K562 (cell line): ENCODE measurements at regions not wholly inside any gene's neighbourhood (a gene's known extent, or its start where the extent isn't known, plus 50 kb on each side); places are given as distances from the start of the nearest gene placed in this dataset.

ENCODE experiments used
- ATAC-seq: fragments of 200-7000 bp; cut with Tn5 transposase; 3 replicates; pipeline ENCODE4 v1.9.1; 2020; ENCODE audit warnings: moderate library complexity
- BruUV-seq: library from RNA; stranded (reverse); fragments of 400-500 nt; replicated peaks from 2 replicates; lab custom pipeline; 2021; lab: Mats Ljungman, UMichigan
- CTCF ChIA-PET: fragments of 300-600 bp; formaldehyde crosslinking; extraction: SDS; loops from one replicate; lab custom pipeline; 2021; ENCODE audit warnings: low intra/inter-chr PET ratio; lab: Yijun Ruan, JAX
- POLR2A ChIA-PET: fragments of 300-600, 350-650 bp; sonication (Branson Sonifier 250); formaldehyde crosslinking; extraction: SDS; loops from one replicate; lab custom pipeline; 2021; ENCODE audit warnings: antibody characterized with exemption, inconsistent platforms; lab: Yijun Ruan, JAX
- DNase-seq, 4 experiments: peaks; one replicate each; pipeline versions ENCODE4 v3.0.0 to v3.0.0-alpha.2; 2011 to 2018; ENCODE audit warnings: low spot score in 3 of 4, mixed read lengths in 3 of 4; ENCODE audit errors: extremely low read depth in 1 of 4
- FAIRE-seq: peaks from 2 replicates; lab custom pipeline; 2011; peaks lifted over from hg19 to GRCh38; lab: Jason Lieb, UNC
- H2AFZ ChIP-seq: 2 replicates; pipeline ENCODE4 v1.6.0; 2011; ENCODE audit warnings: low read depth, low read length, control low read depth, inconsistent platforms
- H3K27ac ChIP-seq: fragments of 200-600 bp; 3 replicates; pipeline ENCODE4 v1.8.0; 2011; ENCODE audit warnings: low read depth, mild to moderate bottlenecking, control low read depth, inconsistent platforms, low read length, moderate library complexity, mixed read lengths; ENCODE audit errors: extremely low read depth
- H3K27me3 ChIP-seq, 2 experiments: fragments of 300-600 bp in 1 of 2; 2 replicates in 1 of 2; 3 replicates in 1 of 2; pipeline versions ENCODE4 v1.6.0 to v1.8.0; 2011; ENCODE audit warnings: inconsistent platforms in 2 of 2, low read length in 2 of 2, mild to moderate bottlenecking in 1 of 2, mixed read lengths in 1 of 2, moderate library complexity in 1 of 2; ENCODE audit not compliant: control insufficient read depth in 2 of 2, insufficient read depth in 2 of 2
- H3K36me3 ChIP-seq: fragments of 300-600 bp; 3 replicates; pipeline ENCODE4 v1.8.0; 2011; ENCODE audit warnings: mild to moderate bottlenecking, low read length, inconsistent platforms; ENCODE audit not compliant: control insufficient read depth, insufficient read depth
- H3K4me1 ChIP-seq, 2 experiments: fragments of 200-600 bp in 1 of 2; replicated peaks in 1 of 2; 2 replicates in 1 of 2; 3 replicates in 1 of 2; pipeline versions ENCODE4 v1.5.1 to v1.8.0; 2011; ENCODE audit warnings: inconsistent platforms in 2 of 2, low read length in 2 of 2, mild to moderate bottlenecking in 1 of 2, mixed read lengths in 1 of 2, moderate library complexity in 1 of 2; ENCODE audit not compliant: control insufficient read depth in 2 of 2, insufficient read depth in 2 of 2
- H3K4me2 ChIP-seq: 2 replicates; pipeline ENCODE4 v1.6.1; 2011; ENCODE audit warnings: low read length, control low read depth, inconsistent platforms, mixed read lengths; ENCODE audit not compliant: insufficient read depth
- H3K4me3 ChIP-seq: fragments of 200-600 bp; sonication (generic), shearing (Covaris generic); 2 replicates; pipeline ENCODE4 v1.5.1; 2016; ENCODE audit warnings: control low read depth, inconsistent platforms
- H3K79me2 ChIP-seq: fragments of 200-600 bp; 3 replicates; pipeline ENCODE4 v1.8.0; 2011; ENCODE audit warnings: low read length, inconsistent platforms; ENCODE audit not compliant: control insufficient read depth, insufficient read depth
- H3K9ac ChIP-seq, 2 experiments: 2 replicates each; pipeline versions ENCODE4 v1.6.0 to v1.6.1; 2011; ENCODE audit warnings: low read depth in 2 of 2, low read length in 2 of 2, control low read depth in 1 of 2, inconsistent platforms in 1 of 2, mild to moderate bottlenecking in 1 of 2, mixed read lengths in 1 of 2; ENCODE audit not compliant: insufficient read depth in 1 of 2
- H3K9me1 ChIP-seq: one replicate; pipeline ENCODE4 v1.6.0; 2011; ENCODE audit warnings: inconsistent platforms, mild to moderate bottlenecking, low read length, moderate library complexity; ENCODE audit not compliant: control insufficient read depth, insufficient read depth
- H3K9me3 ChIP-seq: replicated peaks from 2 replicates; pipeline ENCODE4 v1.5.1; 2011; ENCODE audit warnings: low read depth, low read length, inconsistent platforms; ENCODE audit not compliant: control insufficient read depth, insufficient read depth
- H4K20me1 ChIP-seq: replicated peaks from 2 replicates; pipeline ENCODE4 v1.6.1; 2011; ENCODE audit warnings: low read length, inconsistent platforms, mixed read lengths; ENCODE audit not compliant: control insufficient read depth, insufficient read depth
- BCL6 ChIP-seq: fragments of 250-450 bp; sonication (Bioruptor Pico); IDR thresholded peaks from 2 replicates; pipeline ENCODE4 v1.4.0; 2020
- EZH2 ChIP-seq: IDR thresholded peaks from 2 replicates; pipeline ENCODE4 v1.6.1; 2012; ENCODE audit warnings: low read depth, mild to moderate bottlenecking, inconsistent platforms, low read length, borderline replicate concordance
- POU5F1 ChIP-seq: fragments of 150-350 bp; IDR thresholded peaks from 2 replicates; pipeline ENCODE4 v1.6.1; 2014; ENCODE audit warnings: borderline replicate concordance, low read length, low read depth, mild to moderate bottlenecking; ENCODE audit not compliant: partially characterized antibody
- RBBP5 ChIP-seq: fragments of 200-600 bp; sonication (generic); IDR thresholded peaks from 2 replicates; pipeline ENCODE4 v1.6.1; 2012; ENCODE audit warnings: borderline replicate concordance, mild to moderate bottlenecking, low read length, control low read depth, inconsistent platforms; ENCODE audit not compliant: insufficient read depth, poor library complexity, severe bottlenecking
- RBM39 ChIP-seq: fragments of 200-400 bp; formaldehyde crosslinking; optimal IDR thresholded peaks from 2 replicates; pipeline ENCODE3; 2018; ENCODE audit warnings: low read depth, low read length
- SETDB1 ChIP-seq: IDR thresholded peaks from one replicate; pipeline ENCODE4 v1.6.1; 2012; ENCODE audit warnings: low read length, control low read depth, inconsistent platforms
- SIRT6 ChIP-seq: IDR thresholded peaks from one replicate; pipeline ENCODE4 v1.6.1; 2012; ENCODE audit warnings: low read depth, mild to moderate bottlenecking, control low read depth, inconsistent platforms, low read length, moderate library complexity
- SREBF2 ChIP-seq: sonication (generic); formaldehyde crosslinking; IDR thresholded peaks from 2 replicates; pipeline ENCODE4 v1.4.0; 2020; ENCODE audit warnings: mild to moderate bottlenecking, missing genetic modification reagents
- ZKSCAN1 ChIP-seq: fragments of 150-350 bp; IDR thresholded peaks from 2 replicates; pipeline ENCODE4 v1.6.1; 2016; ENCODE audit warnings: low read depth, low read length
- ZNF639 ChIP-seq, 2 experiments: fragments of 200-800 bp in 1 of 2; sonication (Bioruptor generic) in 1 of 2; sonication (generic) in 1 of 2; formaldehyde crosslinking in 1 of 2; IDR thresholded peaks in 1 of 2; conservative IDR thresholded peaks in 1 of 2; 2 replicates each; pipeline versions ENCODE4 v1.5.0 to v1.6.1; 2016 to 2020; ENCODE audit warnings: missing compliant biosample characterization in 1 of 2, missing genetic modification characterization in 1 of 2, missing genetic modification reagents in 1 of 2
- in situ Hi-C: fragments of 300-500 bp; cut with MboI; formaldehyde crosslinking; loops from 4 replicates; pipeline ENCODE4 v1.15.0; 2018; ENCODE audit warnings: inconsistent platforms, mixed read lengths
- intact Hi-C: fragments of 100-400 bp; cut with micrococcal nuclease; formaldehyde crosslinking; loops from 2 replicates; pipeline ENCODE4 v1.14.2; 2022

- Histone ChIP-seq H3K4me1 (no peaks in the 10 kb centered on the region), H3K4me2 (no peak overlapping the region), H3K27ac (no peak overlapping the region), H3K9me1 (no peaks in the 10 kb centered on the region), H3K4me3 (no peak overlapping the region), H4K20me1 (no peaks in the 10 kb centered on the region), H2AFZ (no peak overlapping the region), H3K9me3 (no peaks in the 10 kb centered on the region), H3K9ac (no peak overlapping the region)
- BruUV-seq = no TSS peak
- POLR2A ChIA-PET = no interaction called here
- in situ Hi-C loops (no loop called here), intact Hi-C loops (no loop called here)
- no peak for TF ChIP-seq SETDB1
- TF ChIP-seq EZH2 = no peak
- no peak for TF ChIP-seq ZNF639 (CRISPR knock-in tag; conservative IDR thresholded peaks at IDR 0.05 in 1 of 2, IDR thresholded peaks at IDR 0.05 in 1 of 2)
- no peak for TF ChIP-seq SIRT6
- no peak for TF ChIP-seq ZKSCAN1
- no peak for TF ChIP-seq RBBP5
- TF ChIP-seq SREBF2 (CRISPR knock-in tag) = no peak
- no peak for TF ChIP-seq BCL6
- no peak for TF ChIP-seq POU5F1
- TF ChIP-seq RBM39 = no peak
- TF ChIP-seq, all 486 proteins: peak for 0
- no peak for ATAC-seq
- CTCF ChIA-PET = no interaction called here
- no peaks in the 10 kb centered on the region for H3K36me3 ChIP-seq
- no peaks in the 10 kb centered on the region for H3K27me3 ChIP-seq
- no peak for DNase-seq
- no peak for FAIRE-seq
- no peaks in the 10 kb centered on the region for H3K79me2 ChIP-seq
These were observed 1392.7 kb downstream of the PCDH7 start for GRCh38 chr4:32112891-32113290.
